Right forelimb (tissue), 1 donor: ENCODE measurements at regions not wholly inside any gene's neighbourhood (a gene's known extent, or its start where the extent isn't known, plus 50 kb on each side); places are given as distances from the start of the nearest gene placed in this dataset.
"Not testable (repeated sequence)": the region's sequence is repeated elsewhere in the genome, so short reads cannot be mapped to it uniquely, and the experiment has no call there.

Source experiments
- DNase-seq: peaks from one replicate; pipeline ENCODE4 v3.0.0-alpha.2; 2018

- DNase-seq: no peak
Observed at GRCh38 chrX:74179990-74180389, 124.0 kb upstream of the ZCCHC13 start.

GRCh38 chrX:74179499-74179898, 124.5 kb upstream of the ZCCHC13 start:
- DNase-seq: no peak

- DNase-seq: no peak
Observed at GRCh38 chrX:74179071-74179470, 124.9 kb upstream of the ZCCHC13 start.

- DNase-seq: no peak
Observed at GRCh38 chrX:74178536-74178935, 125.4 kb upstream of the ZCCHC13 start.

- DNase-seq: no peak
Observed at GRCh38 chrX:74171465-74171864, 132.5 kb upstream of the ZCCHC13 start.

GRCh38 chrX:74162199-74162598, 141.8 kb upstream of the ZCCHC13 start:
- no peak for DNase-seq

GRCh38 chrX:74160816-74161215, 143.2 kb upstream of the ZCCHC13 start:
- DNase-seq: no peak

- no peak for DNase-seq
Observed at GRCh38 chrX:74160358-74160757, 143.6 kb upstream of the ZCCHC13 start.

- no peak for DNase-seq
Observed at GRCh38 chrX:74147439-74147838, 156.5 kb upstream of the ZCCHC13 start.

GRCh38 chrX:74138943-74139342, 165.0 kb upstream of the ZCCHC13 start:
- DNase-seq: no peak

- DNase-seq: no peak
Observed at GRCh38 chrX:74133156-74133796, 170.7 kb upstream of the ZCCHC13 start.

- DNase-seq: no peak
Observed at GRCh38 chrX:74132280-74132679, 171.7 kb upstream of the ZCCHC13 start.

GRCh38 chrX:74119016-74119910, 184.7 kb upstream of the ZCCHC13 start:
- DNase-seq: no peak

- DNase-seq: no peak
Observed at GRCh38 chrX:74117962-74118902, 185.7 kb upstream of the ZCCHC13 start.

GRCh38 chrX:74111245-74111644, 192.7 kb upstream of the ZCCHC13 start:
- DNase-seq: no peak

GRCh38 chrX:74107666-74108065, 196.3 kb upstream of the ZCCHC13 start:
- DNase-seq: no peak

GRCh38 chrX:74104356-74105015, 199.5 kb upstream of the ZCCHC13 start:
- no peak for DNase-seq

- DNase-seq: not testable (repeated sequence)
Observed at GRCh38 chrX:74098407-74098806, 205.6 kb upstream of the ZCCHC13 start.

GRCh38 chrX:74090049-74090448, 213.9 kb upstream of the ZCCHC13 start:
- DNase-seq: no peak

- DNase-seq: no peak
Observed at GRCh38 chrX:74085642-74086236, 218.2 kb upstream of the ZCCHC13 start.

GRCh38 chrX:74080165-74080564, 223.8 kb upstream of the ZCCHC13 start:
- no peak for DNase-seq

- DNase-seq: no peak
Observed at GRCh38 chrX:74065831-74066390, 213.4 kb upstream of the XIST start.
